ENCODE measurements at regions not wholly inside any gene's neighbourhood (a gene's known extent, or its start where the extent isn't known, plus 50 kb on each side); places are given as distances from the start of the nearest gene placed in this dataset.

GRCh38 chr9:131791542-131792254 is 51.8 kb upstream of the RAPGEF1 start:
- no peak for DNase-seq (ENCODE audit: low read depth)
- FAIRE-seq, result no peak
- H3K27me3 Mint-ChIP-seq (ENCODE audit: low read depth, unreplicated experiment), result peaks cover 77% of the 10 kb centered on the region
- Histone ChIP-seq H2AFZ (ENCODE audit: low read depth, low read length) (no peak overlapping the region), H3K9ac (ENCODE audit: low read length) (no peak overlapping the region), H3K4me2 (ENCODE audit: low read length) (no peak overlapping the region), H3K4me1 (ENCODE audit: insufficient read depth, low read length) (no peaks in the 10 kb centered on the region), H4K20me1 (ENCODE audit: insufficient read depth, low read length) (no peaks in the 10 kb centered on the region), H3K79me2 (ENCODE audit: insufficient read depth, low read length) (no peaks in the 10 kb centered on the region), H3K27ac (ENCODE audit: low read depth, low read length) (no peak overlapping the region), H3K36me3 (ENCODE audit: insufficient read depth, low read length) (no peaks in the 10 kb centered on the region), H3K27me3 (ENCODE audit: insufficient read depth, low read length) (peaks cover 39% of the 10 kb centered on the region), H3K4me3 (ENCODE audit: insufficient read depth, low read depth, low read length) (no peak overlapping the region), H3K9me3 (ENCODE audit: insufficient read depth, low read depth, low read length) (peaks cover 3% of the 10 kb centered on the region)
- TF ChIP-seq CTCF (IDR thresholded peaks at IDR 0.05; ENCODE audit: insufficient read depth, low read depth, low read length) (no peak), EZH2 (IDR thresholded peaks at IDR 0.05; ENCODE audit: insufficient read depth, low read length) (no peak)
- no peaks in the 10 kb centered on the region for H3K4me1 Mint-ChIP-seq (ENCODE audit: low read depth, unreplicated experiment)
- peaks cover 13% of the 10 kb centered on the region for H3K9me3 Mint-ChIP-seq (ENCODE audit: unreplicated experiment)
- no peaks in the 10 kb centered on the region for H3K36me3 Mint-ChIP-seq (ENCODE audit: low read depth, unreplicated experiment)
- H3K4me3 Mint-ChIP-seq (ENCODE audit: unreplicated experiment), result no peak overlapping the region
- H3K27ac Mint-ChIP-seq (ENCODE audit: unreplicated experiment), result no peak overlapping the region

Measured in astrocyte (in vitro differentiated cells and primary cell).